AML-193 (cell line): ENCODE measurements at regions not wholly inside any gene's neighbourhood (a gene's known extent, or its start where the extent isn't known, plus 50 kb on each side); places are given as distances from the start of the nearest gene placed in this dataset.

Experiments used
- DNase-seq, 2 experiments: peaks; one replicate each; lab custom pipeline; 2025; lab: John Stamatoyannopoulos, UW

GRCh38 chr13:73703606-73704005 is 430.6 kb downstream of the KLF12 start:
- no peak for DNase-seq

GRCh38 chr13:73702419-73703071 is 431.7 kb downstream of the KLF12 start:
- no peak for DNase-seq

GRCh38 chr13:73701160-73701559 is 433.0 kb downstream of the KLF12 start:
- no peak for DNase-seq

GRCh38 chr13:73698859-73699258 is 435.3 kb downstream of the KLF12 start:
- DNase-seq: no peak

- DNase-seq: no peak
Observed at GRCh38 chr13:73697166-73697565, 437.0 kb downstream of the KLF12 start.

GRCh38 chr13:73696713-73697112 is 437.5 kb downstream of the KLF12 start:
- DNase-seq: no peak

- DNase-seq: no peak
Observed at GRCh38 chr13:73696271-73696670, 437.9 kb downstream of the KLF12 start.

GRCh38 chr13:73695325-73695724 is 438.9 kb downstream of the KLF12 start:
- DNase-seq: no peak

- DNase-seq: no peak
Observed at GRCh38 chr13:73693215-73693614, 441.0 kb downstream of the KLF12 start.

- DNase-seq: no peak
Observed at GRCh38 chr13:73691891-73692290, 442.3 kb downstream of the KLF12 start.

GRCh38 chr13:73687929-73688328 is 446.3 kb downstream of the KLF12 start:
- no peak for DNase-seq

- DNase-seq: no peak
Observed at GRCh38 chr13:73687087-73687486, 447.1 kb downstream of the KLF12 start.

GRCh38 chr13:73684750-73685149 is 449.5 kb downstream of the KLF12 start:
- DNase-seq: no peak

GRCh38 chr13:73684286-73684685 is 449.9 kb downstream of the KLF12 start:
- DNase-seq: no peak

- no peak for DNase-seq
Observed at GRCh38 chr13:73683746-73684145, 450.5 kb downstream of the KLF12 start.

GRCh38 chr13:73681779-73682178 is 452.4 kb downstream of the KLF12 start:
- no peak for DNase-seq

GRCh38 chr13:73681015-73681414 is 453.2 kb downstream of the KLF12 start:
- no peak for DNase-seq

- DNase-seq: no peak
Observed at GRCh38 chr13:73677048-73677601, 457.1 kb downstream of the KLF12 start.

- DNase-seq: no peak
Observed at GRCh38 chr13:73676550-73677047, 457.6 kb downstream of the KLF12 start.

- DNase-seq: no peak
Observed at GRCh38 chr13:73675821-73676220, 458.4 kb downstream of the KLF12 start.

GRCh38 chr13:73674570-73674969 is 459.6 kb downstream of the KLF12 start:
- DNase-seq: no peak

- DNase-seq: no peak
Observed at GRCh38 chr13:73673931-73674330, 460.3 kb downstream of the KLF12 start.

GRCh38 chr13:73672492-73672891 is 461.7 kb downstream of the KLF12 start:
- no peak for DNase-seq

- DNase-seq: no peak
Observed at GRCh38 chr13:73671732-73672131, 462.5 kb downstream of the KLF12 start.
